Stimulated activated naive CD8-positive, alpha-beta T cell treated with anti-CD3 and anti-CD28 coated beads, Interleukin-15, amount 100 ng/mL, for 72 hours (primary cell): ENCODE measurements at regions not wholly inside any gene's neighbourhood (a gene's known extent, or its start where the extent isn't known, plus 50 kb on each side); places are given as distances from the start of the nearest gene placed in this dataset.
"Not testable (repeated sequence)": the region's sequence is repeated elsewhere in the genome, so short reads cannot be mapped to it uniquely, and the experiment has no call there.

Experiments used
- ATAC-seq: fragments of 150-1000 bp; cut with Tn5 transposase; 2 replicates; pipeline ENCODE4 v1.10.0; 2021; ENCODE audit warnings: mild to moderate bottlenecking, moderate library complexity
- DNase-seq, 2 donors: peaks; one replicate each; pipeline ENCODE4 v3.0.0; 2021 to 2022
- H3K27ac Mint-ChIP-seq, 2 donors: one replicate each; pipeline ENCODE4 v1.8.0; 2022; ENCODE audit warnings: mild to moderate bottlenecking in 2 of 2, mixed read lengths in 2 of 2, moderate library complexity in 2 of 2
- H3K27me3 Mint-ChIP-seq: one replicate; pipeline ENCODE4 v1.8.0; 2022; ENCODE audit warnings: mixed read lengths
- H3K4me1 Mint-ChIP-seq: one replicate; pipeline ENCODE4 v1.8.0; 2022; ENCODE audit warnings: mild to moderate bottlenecking, mixed read lengths
- H3K4me3 Mint-ChIP-seq, 2 donors: one replicate each; pipeline ENCODE4 v1.8.0; 2022; ENCODE audit warnings: mild to moderate bottlenecking in 2 of 2, mixed read lengths in 2 of 2, moderate library complexity in 1 of 2
- H3K9me3 Mint-ChIP-seq, 2 donors: one replicate each; pipeline ENCODE4 v1.8.0; 2022; ENCODE audit warnings: mixed read lengths in 2 of 2

DNA sequence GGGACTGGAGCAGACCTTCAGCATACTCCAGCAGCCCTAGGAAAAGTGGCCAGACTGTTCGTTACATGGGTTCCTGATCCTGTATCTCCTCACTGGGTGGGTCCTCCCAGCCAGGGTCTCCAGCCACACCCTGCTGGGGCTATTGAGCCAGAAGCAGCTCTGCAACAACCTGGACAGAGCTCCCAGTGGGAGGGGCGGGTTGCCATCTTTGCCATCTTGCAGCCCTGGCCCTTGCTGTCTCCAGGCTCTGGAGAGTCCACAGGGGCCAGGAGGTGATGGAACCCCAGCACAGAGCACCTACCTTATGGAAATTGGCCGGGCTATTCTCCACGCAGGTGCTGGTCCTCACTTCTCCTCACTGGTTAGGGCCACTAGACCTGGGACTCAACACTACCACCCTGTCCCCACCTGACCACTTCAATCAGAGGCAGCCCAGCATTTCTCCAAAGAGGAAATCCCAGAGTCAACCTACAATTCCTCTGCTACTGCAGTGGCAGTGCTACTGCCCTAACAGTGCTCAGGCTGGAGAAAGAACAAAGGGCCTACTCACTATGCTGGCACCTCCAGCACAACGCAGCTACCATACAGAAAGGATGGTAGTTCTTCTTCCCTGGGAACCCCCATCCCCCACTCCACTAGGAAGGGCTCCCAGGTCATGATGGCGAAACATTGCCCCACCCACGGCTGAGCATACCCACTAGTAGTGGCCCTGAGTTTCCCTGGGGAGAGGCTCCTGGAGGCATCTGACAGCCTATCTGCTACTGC, 290.2 kb upstream of the NCAM1 start:
- ATAC-seq (no peak), DNase-seq (no peak)
- Mint-ChIP-seq H3K4me1 (no peaks in the 10 kb centered on the region), H3K4me3 (no peak overlapping the region), H3K9me3 (peaks cover 0 to 14% of the 10 kb centered on the region in 2 donors), H3K27ac (no peak overlapping the region), H3K27me3 (peaks cover 36% of the 10 kb centered on the region)

DNA sequence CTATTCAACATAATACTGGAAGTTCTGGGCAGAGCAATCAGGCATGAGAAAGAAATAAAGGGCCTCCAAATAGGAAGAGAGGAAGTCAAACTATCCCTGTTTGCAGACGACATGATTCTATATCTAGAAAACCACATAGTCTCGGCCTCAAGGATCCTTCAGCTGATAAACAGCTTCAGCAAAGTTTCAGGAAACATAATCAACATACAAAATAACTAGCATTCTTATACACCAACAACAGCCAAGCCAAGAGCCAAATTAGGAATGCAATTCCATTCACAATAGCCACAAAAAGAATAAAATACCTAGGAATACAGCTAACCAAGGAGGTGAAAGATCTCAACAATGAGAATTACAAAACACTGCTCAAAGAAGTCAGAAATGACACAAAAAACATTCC, 287.8 kb upstream of the NCAM1 start:
- peaks cover 0 to 14% of the 10 kb centered on the region in 2 donors for H3K9me3 Mint-ChIP-seq
- not testable (repeated sequence) for DNase-seq, H3K4me3 Mint-ChIP-seq, ATAC-seq, H3K4me1 Mint-ChIP-seq, H3K27ac Mint-ChIP-seq
- peaks cover 36% of the 10 kb centered on the region for H3K27me3 Mint-ChIP-seq

GRCh38 chr11:112685111-112685510, 276.1 kb upstream of the NCAM1 start:
- no peak for ATAC-seq
- no peak overlapping the region for H3K27ac Mint-ChIP-seq
- DNase-seq, result no peak

GRCh38 chr11:112689851-112690250, 271.4 kb upstream of the NCAM1 start:
- H3K27ac Mint-ChIP-seq, result no peak overlapping the region
- H3K27me3 Mint-ChIP-seq, result peaks cover 10% of the 10 kb centered on the region
- DNase-seq (no peak), ATAC-seq (no peak)
- no peaks in the 10 kb centered on the region for H3K4me1 Mint-ChIP-seq
- H3K4me3 Mint-ChIP-seq, result no peak overlapping the region
- H3K9me3 Mint-ChIP-seq, result no peaks in the 10 kb centered on the region

More at GRCh38 chr11:112685111-112685510, 276.1 kb upstream of the NCAM1 start:
- Mint-ChIP-seq H3K9me3 (peaks cover 0 to 17% of the 10 kb centered on the region in 2 donors), H3K27me3 (peaks cover 10% of the 10 kb centered on the region), H3K4me1 (no peaks in the 10 kb centered on the region), H3K4me3 (no peak overlapping the region)

DNA sequence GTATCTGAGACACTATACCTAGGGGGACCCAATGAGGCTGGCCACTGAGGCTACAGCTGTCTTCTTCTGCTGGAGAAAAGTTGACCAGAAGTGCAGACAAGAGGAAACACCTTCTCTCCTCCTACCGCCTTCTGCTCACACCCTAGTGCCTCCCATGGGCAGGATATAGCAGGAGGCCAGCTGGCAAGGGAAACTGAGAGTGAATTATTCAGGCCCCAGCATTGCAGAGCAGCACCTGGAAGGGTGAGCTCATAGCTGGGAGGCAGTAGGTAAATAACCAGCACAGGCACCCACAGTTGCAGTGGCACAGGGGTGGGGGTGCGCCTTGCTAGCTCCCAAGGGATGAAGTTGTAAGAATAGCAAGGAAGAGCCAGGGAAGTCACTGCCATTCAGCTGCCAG, 267.4 kb upstream of the NCAM1 start:
- DNase-seq (no peak), ATAC-seq (no peak)
- Mint-ChIP-seq H3K27ac (peak overlapping the region in 1 of 2 donors; percentile 54), H3K4me1 (no peaks in the 10 kb centered on the region), H3K27me3 (peaks cover 13% of the 10 kb centered on the region), H3K9me3 (no peaks in the 10 kb centered on the region), H3K4me3 (no peak overlapping the region)

DNA sequence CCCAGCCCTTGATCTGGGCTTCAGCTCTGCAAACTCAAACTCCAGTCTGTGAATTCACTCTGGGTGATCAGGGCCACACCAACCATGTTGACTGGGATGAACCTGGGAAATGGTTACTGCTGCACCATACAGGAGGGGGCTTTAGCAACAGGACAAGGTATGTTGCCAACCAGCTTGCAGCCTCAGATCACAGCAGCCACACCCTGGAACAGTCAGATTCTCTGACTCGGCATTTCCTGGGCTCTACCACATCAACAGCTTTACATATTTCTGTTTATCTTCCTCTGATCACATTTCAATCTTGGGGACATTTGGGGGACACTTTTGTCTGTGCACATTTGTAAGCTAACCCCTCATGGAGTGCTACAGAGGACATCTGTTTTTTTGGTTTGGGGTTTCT, 267.0 kb upstream of the NCAM1 start:
- H3K4me3 Mint-ChIP-seq, result no peak overlapping the region
- H3K27me3 Mint-ChIP-seq, result peaks cover 14% of the 10 kb centered on the region
- H3K27ac Mint-ChIP-seq, result no peak overlapping the region
- ATAC-seq (no peak), DNase-seq (no peak)
- H3K9me3 Mint-ChIP-seq, result no peaks in the 10 kb centered on the region
- no peaks in the 10 kb centered on the region for H3K4me1 Mint-ChIP-seq

GRCh38 chr11:112694813-112695212, 266.4 kb upstream of the NCAM1 start:
- H3K4me3 Mint-ChIP-seq, result no peak overlapping the region
- peaks cover 14% of the 10 kb centered on the region for H3K27me3 Mint-ChIP-seq
- no peaks in the 10 kb centered on the region for H3K4me1 Mint-ChIP-seq
- H3K27ac Mint-ChIP-seq, result no peak overlapping the region
- no peaks in the 10 kb centered on the region for H3K9me3 Mint-ChIP-seq
- ATAC-seq, result no peak
- no peak for DNase-seq

DNA sequence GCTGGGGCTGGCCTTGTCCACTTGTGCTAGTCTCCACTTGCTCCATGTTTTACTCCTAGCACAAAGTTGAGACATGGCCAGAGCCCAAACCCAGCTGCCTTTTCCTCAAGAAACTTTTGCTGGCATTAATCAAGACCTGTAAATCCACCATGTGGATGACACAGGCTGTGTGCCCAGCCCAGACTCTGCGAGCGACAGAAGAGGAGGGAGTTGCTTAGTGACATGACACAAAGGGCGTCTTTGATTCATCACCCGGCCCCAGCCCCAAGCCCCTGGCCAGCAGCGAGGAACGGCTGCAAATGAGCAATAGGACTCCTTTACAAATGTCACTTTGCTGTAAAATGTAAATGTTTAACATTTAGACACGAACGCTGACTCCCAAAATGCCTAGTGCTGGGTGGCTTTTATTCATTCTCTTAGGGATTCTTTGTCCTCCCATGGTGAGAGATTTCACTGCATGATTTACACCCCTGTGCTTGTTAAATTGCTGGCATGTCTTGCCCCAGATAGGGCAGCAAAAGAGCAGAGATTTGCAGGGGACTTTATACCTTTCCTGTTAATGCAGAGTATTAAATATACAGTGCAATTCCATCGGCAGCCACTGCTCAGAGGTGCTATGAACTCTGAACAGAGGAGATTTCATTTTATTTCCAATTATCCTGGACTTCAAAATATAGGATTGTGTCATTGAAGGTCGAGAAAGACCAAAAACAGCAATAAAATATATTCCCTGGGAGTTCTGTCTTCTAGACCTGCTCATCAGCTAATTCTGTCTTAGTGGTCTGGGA, 263.6 kb upstream of the NCAM1 start:
- Mint-ChIP-seq H3K9me3 (peaks cover 0 to 2% of the 10 kb centered on the region in 2 donors), H3K27me3 (peaks cover 14% of the 10 kb centered on the region), H3K27ac (no peak overlapping the region), H3K4me3 (no peak overlapping the region), H3K4me1 (no peaks in the 10 kb centered on the region)
- no peak for DNase-seq
- no peak for ATAC-seq

DNA sequence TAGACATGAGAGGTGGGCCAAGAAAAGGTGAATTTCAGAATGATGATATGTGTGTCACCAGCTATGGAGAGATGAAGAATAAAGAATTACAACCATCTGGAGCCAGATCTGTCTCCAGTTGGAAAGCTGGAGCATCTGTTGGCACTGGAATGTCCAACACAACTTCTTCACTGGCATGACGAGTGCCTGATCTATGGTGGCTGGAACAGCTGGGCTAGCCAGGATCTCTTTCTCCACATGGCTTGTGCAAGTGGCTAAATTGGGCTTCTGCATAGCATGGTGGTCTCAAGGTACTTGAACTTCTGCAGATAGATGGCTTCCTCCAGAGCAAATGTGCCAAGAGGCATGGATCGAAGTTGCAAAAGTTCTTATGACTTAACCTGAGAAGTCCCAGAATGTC, 256.1 kb upstream of the NCAM1 start:
- ATAC-seq (no peak), DNase-seq (no peak)
- Mint-ChIP-seq H3K27ac (no peak overlapping the region), H3K27me3 (peaks cover 33% of the 10 kb centered on the region), H3K4me3 (no peak overlapping the region), H3K4me1 (no peaks in the 10 kb centered on the region), H3K9me3 (peaks cover 5 to 11% of the 10 kb centered on the region in 2 donors)

GRCh38 chr11:112706863-112707262, 254.4 kb upstream of the NCAM1 start:
- no peak for ATAC-seq
- H3K27ac Mint-ChIP-seq, result no peak overlapping the region
- no peak overlapping the region for H3K4me3 Mint-ChIP-seq
- DNase-seq, result no peak
- peaks cover 38% of the 10 kb centered on the region for H3K27me3 Mint-ChIP-seq
- no peaks in the 10 kb centered on the region for H3K4me1 Mint-ChIP-seq
- H3K9me3 Mint-ChIP-seq, result peaks cover 5 to 11% of the 10 kb centered on the region in 2 donors

GRCh38 chr11:112714340-112714739, 246.9 kb upstream of the NCAM1 start:
- not testable (repeated sequence) for ATAC-seq, H3K9me3 Mint-ChIP-seq, H3K4me1 Mint-ChIP-seq, H3K4me3 Mint-ChIP-seq, H3K27ac Mint-ChIP-seq, DNase-seq
- peaks cover 28% of the 10 kb centered on the region for H3K27me3 Mint-ChIP-seq

GRCh38 chr11:112715056-112715455, 246.2 kb upstream of the NCAM1 start:
- Mint-ChIP-seq H3K27ac (no peak overlapping the region), H3K27me3 (peaks cover 21% of the 10 kb centered on the region), H3K4me1 (no peaks in the 10 kb centered on the region), H3K9me3 (no peaks in the 10 kb centered on the region), H3K4me3 (no peak overlapping the region)
- ATAC-seq (no peak), DNase-seq (no peak)

DNA sequence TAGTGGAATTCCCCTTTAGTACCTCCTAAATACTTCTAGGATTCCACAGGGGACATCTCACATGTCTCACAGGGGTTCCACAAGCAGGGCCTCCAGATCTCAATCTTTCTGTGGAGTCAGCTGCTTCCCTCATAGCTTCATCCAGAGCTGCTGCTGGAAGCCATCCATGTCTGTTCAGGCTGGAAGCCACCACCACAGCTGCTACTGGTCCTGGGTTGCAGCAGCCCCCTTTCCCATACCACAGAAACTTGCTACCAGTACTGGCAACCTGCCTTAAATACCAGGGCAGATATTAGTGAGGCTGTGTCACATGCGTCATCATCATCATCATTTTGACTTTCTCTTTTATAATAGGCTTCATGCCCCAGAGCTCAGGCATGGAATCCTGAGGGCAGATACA, 242.7 kb upstream of the NCAM1 start:
- peaks cover 25% of the 10 kb centered on the region for H3K27me3 Mint-ChIP-seq
- H3K9me3 Mint-ChIP-seq, result peaks cover 0 to 7% of the 10 kb centered on the region in 2 donors
- H3K4me1 Mint-ChIP-seq, result no peaks in the 10 kb centered on the region
- ATAC-seq, result no peak
- no peak overlapping the region for H3K4me3 Mint-ChIP-seq
- DNase-seq, result no peak
- no peak overlapping the region for H3K27ac Mint-ChIP-seq

- ATAC-seq (no peak), DNase-seq (no peak)
- Mint-ChIP-seq H3K4me3 (no peak overlapping the region), H3K27ac (no peak overlapping the region), H3K9me3 (peaks cover 0 to 7% of the 10 kb centered on the region in 2 donors), H3K4me1 (no peaks in the 10 kb centered on the region), H3K27me3 (peaks cover 19% of the 10 kb centered on the region)
Observed at GRCh38 chr11:112719736-112720525, 241.3 kb upstream of the NCAM1 start.

GRCh38 chr11:112722148-112722547, 239.1 kb upstream of the NCAM1 start:
- H3K4me3 Mint-ChIP-seq, result no peak overlapping the region
- no peaks in the 10 kb centered on the region for H3K4me1 Mint-ChIP-seq
- H3K27ac Mint-ChIP-seq, result peak overlapping the region in 1 of 2 donors; percentile 28
- no peak for ATAC-seq
- peaks cover 17% of the 10 kb centered on the region for H3K27me3 Mint-ChIP-seq
- H3K9me3 Mint-ChIP-seq, result peaks cover 0 to 7% of the 10 kb centered on the region in 2 donors
- DNase-seq, result no peak
